Mucosa of gallbladder (tissue), 1 donor: ENCODE measurements at regions not wholly inside any gene's neighbourhood (a gene's known extent, or its start where the extent isn't known, plus 50 kb on each side); places are given as distances from the start of the nearest gene placed in this dataset.

Experiments
- DNase-seq: peaks from one replicate; pipeline ENCODE4 v3.0.0-alpha.2; 2020; ENCODE audit warnings: low spot score
- donor health status: DM: no; HTN: no; CAD: no.

DNA sequence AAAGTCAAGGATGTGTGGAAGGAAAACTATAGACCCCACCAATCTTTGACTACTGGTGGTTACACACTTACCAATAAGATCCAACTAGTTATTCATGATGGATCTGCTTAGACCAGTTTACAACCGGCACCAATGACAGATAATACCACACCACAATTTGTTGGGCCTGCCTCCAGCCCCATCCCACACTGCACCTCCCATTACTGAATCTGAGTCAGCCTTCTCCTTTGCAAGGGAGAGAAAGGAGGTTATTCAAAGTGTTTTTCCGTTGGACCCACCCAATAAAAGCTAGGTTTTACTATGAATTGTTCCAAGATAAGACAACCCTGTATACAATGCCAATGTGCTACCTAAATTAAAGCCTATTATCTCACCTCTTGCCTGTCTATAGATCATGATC lies 453.5 kb downstream of the MTRR start:
- DNase-seq, result no peak

DNA sequence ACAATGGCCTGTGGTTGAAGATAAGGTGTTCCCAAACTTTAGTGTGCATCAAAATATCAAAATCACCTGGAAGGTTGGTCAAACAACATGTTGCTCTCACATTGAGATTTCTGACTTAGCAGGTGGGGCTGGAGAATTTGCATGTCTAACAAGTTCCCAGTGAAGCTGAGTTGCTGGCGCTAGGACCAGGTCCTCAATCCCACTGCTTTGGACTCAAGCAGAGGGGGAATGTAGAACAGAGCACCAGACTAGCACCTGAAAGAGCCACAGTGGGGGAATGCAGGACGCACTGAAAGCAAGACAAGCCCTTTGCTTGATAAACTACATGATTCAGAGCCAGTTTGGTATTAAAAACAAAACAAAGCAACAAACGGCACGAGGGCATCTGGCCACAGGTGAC lies 458.1 kb downstream of the MTRR start:
- no peak for DNase-seq

- no peak for DNase-seq
Observed at GRCh38 chr5:8329773-8330172, 460.8 kb downstream of the MTRR start.

- no peak for DNase-seq
Observed at GRCh38 chr5:8332666-8333445, 463.9 kb downstream of the MTRR start.

GRCh38 chr5:8333485-8333884 lies 464.5 kb downstream of the MTRR start:
- no peak for DNase-seq

GRCh38 chr5:8333977-8334376 lies 465.0 kb downstream of the MTRR start:
- DNase-seq, result no peak

DNA sequence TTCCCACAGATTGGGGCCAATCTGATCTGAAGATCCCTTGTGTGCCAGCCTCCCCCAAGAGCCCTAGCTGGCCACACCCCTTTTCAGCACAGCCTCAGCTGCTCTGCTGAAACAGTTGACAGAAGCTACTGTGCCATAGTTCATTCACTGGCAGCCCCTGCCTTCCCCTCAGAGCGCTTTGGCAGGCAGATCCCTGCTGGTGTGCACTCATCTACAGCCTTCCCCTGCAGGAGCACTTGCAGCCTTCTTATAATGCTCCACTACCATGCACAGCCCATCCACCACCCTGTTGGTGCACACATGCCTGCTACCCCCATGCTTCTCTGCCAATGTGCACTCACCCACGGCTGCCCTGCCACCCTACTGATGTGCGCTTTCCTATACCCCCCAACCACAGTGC lies 471.3 kb downstream of the MTRR start:
- no peak for DNase-seq

DNA sequence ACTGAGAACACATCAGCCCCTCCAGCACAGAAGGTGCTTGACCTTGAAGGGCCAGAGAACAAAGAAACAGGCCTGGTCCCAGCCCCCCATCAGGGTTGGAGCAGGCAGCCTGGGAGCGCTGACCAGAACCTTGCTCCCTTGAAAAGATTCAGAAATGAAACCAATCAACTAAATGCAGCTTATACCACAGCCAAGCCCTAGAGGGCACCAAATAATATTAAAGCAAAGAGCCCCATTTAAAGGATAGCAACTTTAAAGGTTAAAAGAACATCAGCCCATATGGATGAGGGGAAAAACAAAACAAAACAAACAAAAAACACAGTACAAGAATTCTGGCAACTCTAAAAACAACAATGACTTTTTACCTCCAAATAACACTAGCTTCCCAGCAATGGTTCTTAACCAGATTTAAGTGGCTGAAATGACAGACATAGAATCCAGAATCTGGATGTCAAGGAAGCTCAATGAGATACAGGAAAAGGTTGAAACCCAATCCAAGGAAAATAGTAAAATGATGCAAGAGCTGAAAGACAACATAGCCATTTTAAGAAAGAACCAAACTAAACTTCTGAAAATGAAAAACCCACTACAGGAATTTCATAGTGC lies 471.9 kb downstream of the MTRR start:
- no peak for DNase-seq

- DNase-seq, result no peak
Observed at GRCh38 chr5:8341406-8341805, 472.5 kb downstream of the MTRR start.

GRCh38 chr5:8347984-8348383 lies 479.0 kb downstream of the MTRR start:
- no peak for DNase-seq

DNA sequence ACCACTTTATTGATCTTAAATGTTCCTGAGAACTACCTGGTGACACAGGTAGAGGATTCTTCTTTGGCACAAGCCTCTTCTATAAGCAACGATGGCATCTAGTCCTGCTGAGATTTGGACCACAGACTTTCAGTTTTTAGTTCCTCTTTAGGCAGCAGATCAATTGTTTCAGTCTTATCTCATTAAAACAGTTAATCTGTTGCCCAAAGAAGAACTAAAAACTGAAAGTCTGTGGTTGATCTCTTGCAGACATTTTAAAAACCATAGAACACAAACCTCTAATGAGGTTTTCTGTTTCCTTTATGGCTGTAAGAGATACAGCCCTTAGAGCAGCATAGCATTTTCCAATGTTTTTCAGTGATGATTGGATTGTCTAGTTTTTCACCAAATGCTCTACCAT lies 480.9 kb downstream of the MTRR start:
- no peak for DNase-seq

DNA sequence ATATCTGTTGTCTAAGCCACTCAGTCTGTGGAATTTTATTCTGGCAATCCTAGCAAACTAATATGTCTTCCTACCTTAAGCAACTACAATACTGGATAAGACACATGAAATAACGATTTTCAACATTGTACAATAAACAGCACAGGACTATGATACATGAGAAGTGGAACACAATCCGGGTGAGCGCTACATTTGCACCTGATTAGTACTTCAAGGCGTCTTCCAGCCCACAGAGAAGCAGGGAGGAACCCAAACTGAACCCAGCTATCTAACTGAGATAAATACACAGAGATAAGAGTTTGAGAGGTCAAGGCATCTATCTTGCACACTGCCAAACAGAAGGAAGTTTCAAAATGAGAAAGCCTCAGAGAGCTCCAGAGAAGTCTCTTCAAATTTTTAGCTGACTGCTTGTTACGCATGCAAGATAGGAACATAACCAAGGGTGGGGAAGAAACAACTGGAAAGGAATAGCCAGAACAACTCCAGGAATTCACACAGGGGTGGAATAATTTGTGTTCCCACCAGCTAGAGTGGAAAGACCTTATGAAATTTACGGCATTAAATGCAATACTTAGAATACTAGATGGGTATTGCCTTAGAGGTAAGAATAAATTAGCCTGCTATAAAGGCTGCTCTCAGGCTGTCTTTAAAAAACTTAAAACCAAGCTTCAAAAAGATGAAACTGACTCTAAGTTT lies 481.8 kb downstream of the MTRR start:
- no peak for DNase-seq

DNA sequence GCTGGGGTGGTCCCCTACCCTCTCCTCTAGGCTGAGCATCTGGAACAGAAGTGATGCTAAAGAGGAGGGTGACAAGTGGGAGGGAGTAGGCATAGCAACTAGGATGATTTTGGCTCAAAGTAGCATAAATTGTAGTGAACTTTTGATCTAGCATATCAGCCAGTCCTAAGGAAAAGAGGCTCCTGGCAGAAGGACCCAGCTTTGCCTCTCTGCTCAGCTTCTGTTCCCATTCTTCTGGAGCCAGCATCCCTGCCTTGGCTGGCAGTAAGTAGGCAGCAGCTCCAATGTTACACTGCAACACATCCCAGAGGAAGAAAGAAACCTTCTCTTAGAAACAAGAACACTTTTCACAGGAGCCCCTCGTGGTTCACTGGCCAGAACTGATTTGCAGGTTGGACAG lies 487.0 kb downstream of the MTRR start:
- no peak for DNase-seq

DNA sequence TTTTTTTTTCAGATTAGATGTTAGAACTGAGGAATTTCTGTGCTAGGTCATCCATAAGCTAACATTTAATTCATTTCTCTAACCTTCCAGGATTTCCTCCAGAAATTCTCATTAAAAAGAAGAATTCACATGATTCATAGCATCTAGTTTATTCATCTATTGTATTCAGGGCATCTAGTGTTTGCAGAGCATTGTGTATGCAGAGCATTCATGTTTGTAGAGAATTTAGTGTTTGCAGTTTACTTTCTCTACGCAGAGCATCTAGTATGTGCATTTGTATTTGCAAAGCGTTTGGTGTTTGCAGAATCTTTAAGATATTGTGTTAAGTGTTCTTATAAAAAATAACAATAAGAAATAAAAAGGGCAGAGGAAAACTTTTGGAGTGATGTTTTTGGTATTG lies 491.1 kb downstream of the MTRR start:
- no peak for DNase-seq

GRCh38 chr5:8362495-8362894 lies 493.5 kb downstream of the MTRR start:
- DNase-seq, result no peak

- no peak for DNase-seq
Observed at GRCh38 chr5:8363138-8363537, 494.2 kb downstream of the MTRR start.

DNA sequence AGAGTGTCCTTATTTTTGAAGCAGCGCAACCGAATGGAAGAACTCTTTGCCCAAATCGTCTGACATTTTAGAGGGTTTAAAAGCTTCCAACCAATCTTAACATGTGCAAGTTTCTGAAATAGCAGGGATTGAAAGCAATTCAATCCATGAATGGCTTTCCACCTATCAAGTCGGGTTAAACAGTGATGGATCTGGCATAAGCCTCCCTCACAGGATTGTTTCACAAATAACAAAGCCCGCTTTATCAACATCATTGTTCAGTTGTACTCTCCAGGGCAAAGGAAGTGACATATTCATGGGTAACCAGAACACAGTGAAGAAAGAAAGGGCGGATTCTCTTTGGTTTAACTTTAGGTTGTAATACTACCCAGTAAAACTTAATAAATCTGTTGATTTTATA lies 497.3 kb downstream of the MTRR start:
- no peak for DNase-seq

GRCh38 chr5:8376478-8376877 lies 507.5 kb downstream of the MTRR start:
- no peak for DNase-seq

- no peak for DNase-seq
Observed at GRCh38 chr5:8381972-8382371, 513.0 kb downstream of the MTRR start.

DNA sequence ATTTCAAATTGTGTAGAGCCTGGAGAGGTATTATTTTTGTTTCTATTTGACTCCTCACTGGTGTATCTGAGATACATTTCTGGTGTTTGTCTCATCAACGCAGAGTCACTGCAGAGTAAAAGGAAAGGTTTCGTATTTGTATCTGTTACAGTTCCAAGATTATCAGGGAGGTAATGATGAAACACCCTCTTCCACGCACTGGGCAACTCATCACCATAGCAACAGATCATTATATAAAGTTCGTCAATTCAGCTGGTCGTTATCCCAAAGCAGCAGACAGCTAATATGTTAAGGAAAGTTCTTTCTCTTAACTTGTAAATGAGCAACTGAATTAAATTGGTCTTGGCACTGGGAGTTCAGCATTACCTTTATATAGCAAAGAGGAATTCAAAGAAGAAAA lies 513.5 kb downstream of the MTRR start:
- no peak for DNase-seq

DNA sequence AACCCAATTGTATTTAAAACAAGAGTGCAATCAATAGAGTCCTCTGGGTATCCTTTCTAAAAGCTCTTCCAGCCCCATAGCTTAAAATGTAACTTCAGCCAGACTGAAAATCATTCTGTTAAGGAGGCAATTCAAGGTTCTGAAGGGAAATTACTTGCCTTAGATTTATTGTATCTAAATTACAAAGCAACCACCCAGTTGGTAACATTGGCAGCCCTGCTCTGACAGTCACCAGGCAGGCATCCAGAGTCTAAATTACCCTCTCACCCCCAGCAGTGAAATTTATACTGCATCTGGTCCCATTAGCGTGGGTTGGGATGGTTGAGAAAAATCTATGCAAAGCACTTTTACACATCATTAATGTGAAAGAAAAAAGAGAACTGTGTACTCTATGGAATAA lies 514.7 kb downstream of the MTRR start:
- no peak for DNase-seq

DNA sequence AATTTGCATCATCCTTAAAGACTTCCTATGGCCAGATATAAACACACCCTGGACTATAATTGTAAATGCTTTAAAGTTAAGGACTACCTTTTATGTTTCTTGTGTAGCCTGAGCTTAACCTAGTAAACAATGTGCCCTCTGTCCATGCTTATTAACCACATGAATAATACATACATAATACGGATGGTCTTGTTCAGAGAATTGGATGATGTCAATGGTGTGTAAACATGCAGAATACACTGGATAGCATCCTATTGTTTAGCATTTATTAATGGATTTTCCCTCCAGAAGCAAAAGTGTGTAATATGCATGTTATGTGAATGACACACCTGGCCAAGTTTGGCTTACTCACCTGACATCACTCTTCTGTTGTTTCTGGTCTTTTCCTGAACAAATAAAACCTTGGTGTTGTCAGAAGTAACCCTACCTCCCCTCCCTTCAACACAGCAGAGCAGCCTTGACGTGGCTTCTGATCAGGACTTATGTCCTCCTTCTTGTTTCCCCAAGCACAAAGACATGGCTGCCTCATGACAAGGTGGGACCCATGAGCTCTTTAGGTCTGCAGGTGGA lies 517.9 kb downstream of the MTRR start:
- no peak for DNase-seq

- DNase-seq, result no peak
Observed at GRCh38 chr5:8391911-8392310, 523.0 kb downstream of the MTRR start.
